Activated CD4-positive, alpha-beta T cell treated with anti-CD3 and anti-CD28 coated beads, Interleukin-2, amount 50 U/mL, for 48 hours (primary cell): ENCODE measurements at regions not wholly inside any gene's neighbourhood (a gene's known extent, or its start where the extent isn't known, plus 50 kb on each side); places are given as distances from the start of the nearest gene placed in this dataset.

Experiments
- DNase-seq, 2 experiments: peaks; one replicate each; pipeline ENCODE4 v3.0.0-alpha.2; 2020

- DNase-seq: no peak
Measured at GRCh38 chr3:157794771-157795170, 291.6 kb upstream of the VEPH1 start.

- DNase-seq: no peak
Measured at GRCh38 chr3:157793745-157794144, 290.5 kb upstream of the VEPH1 start.

- no peak for DNase-seq
Measured at GRCh38 chr3:157789162-157789561, 285.9 kb upstream of the VEPH1 start.

- no peak for DNase-seq
Measured at GRCh38 chr3:157786618-157787017, 283.4 kb upstream of the VEPH1 start.

GRCh38 chr3:157786211-157786610 is 283.0 kb upstream of the VEPH1 start:
- no peak for DNase-seq

- no peak for DNase-seq
Measured at GRCh38 chr3:157785102-157785826, 282.0 kb upstream of the VEPH1 start.

- DNase-seq: no peak
Measured at GRCh38 chr3:157782236-157782635, 279.0 kb upstream of the VEPH1 start.

- no peak for DNase-seq
Measured at GRCh38 chr3:157776861-157777260, 273.6 kb upstream of the VEPH1 start.

GRCh38 chr3:157775446-157775845 is 272.2 kb upstream of the VEPH1 start:
- no peak for DNase-seq

- DNase-seq: no peak
Measured at GRCh38 chr3:157769378-157769777, 266.2 kb upstream of the VEPH1 start.

- DNase-seq: no peak
Measured at GRCh38 chr3:157767607-157768006, 264.4 kb upstream of the VEPH1 start.

- DNase-seq: no peak
Measured at GRCh38 chr3:157763644-157764043, 260.4 kb upstream of the VEPH1 start.

GRCh38 chr3:157759311-157759710 is 256.1 kb upstream of the VEPH1 start:
- no peak for DNase-seq

GRCh38 chr3:157755233-157755632 is 252.0 kb upstream of the VEPH1 start:
- DNase-seq: no peak

GRCh38 chr3:157754451-157754850 is 251.2 kb upstream of the VEPH1 start:
- no peak for DNase-seq

- DNase-seq: no peak
Measured at GRCh38 chr3:157753787-157754136, 250.5 kb upstream of the VEPH1 start.

- DNase-seq: no peak
Measured at GRCh38 chr3:157752956-157753786, 250.0 kb upstream of the VEPH1 start.

GRCh38 chr3:157752554-157752953 is 249.3 kb upstream of the VEPH1 start:
- no peak for DNase-seq

- no peak for DNase-seq
Measured at GRCh38 chr3:157751386-157751785, 248.2 kb upstream of the VEPH1 start.

- no peak for DNase-seq
Measured at GRCh38 chr3:157746391-157746790, 243.2 kb upstream of the VEPH1 start.

GRCh38 chr3:157741607-157742006 is 238.4 kb upstream of the VEPH1 start:
- DNase-seq: no peak

- DNase-seq: no peak
Measured at GRCh38 chr3:157738441-157738840, 235.2 kb upstream of the VEPH1 start.

GRCh38 chr3:157718800-157719199 is 215.6 kb upstream of the VEPH1 start:
- DNase-seq: no peak

- no peak for DNase-seq
Measured at GRCh38 chr3:157713101-157713500, 209.9 kb upstream of the VEPH1 start.

GRCh38 chr3:157705258-157705657 is 202.0 kb upstream of the VEPH1 start:
- DNase-seq: no peak
